ENCODE measurements at regions not wholly inside any gene's neighbourhood (a gene's known extent, or its start where the extent isn't known, plus 50 kb on each side); places are given as distances from the start of the nearest gene placed in this dataset.

DNA sequence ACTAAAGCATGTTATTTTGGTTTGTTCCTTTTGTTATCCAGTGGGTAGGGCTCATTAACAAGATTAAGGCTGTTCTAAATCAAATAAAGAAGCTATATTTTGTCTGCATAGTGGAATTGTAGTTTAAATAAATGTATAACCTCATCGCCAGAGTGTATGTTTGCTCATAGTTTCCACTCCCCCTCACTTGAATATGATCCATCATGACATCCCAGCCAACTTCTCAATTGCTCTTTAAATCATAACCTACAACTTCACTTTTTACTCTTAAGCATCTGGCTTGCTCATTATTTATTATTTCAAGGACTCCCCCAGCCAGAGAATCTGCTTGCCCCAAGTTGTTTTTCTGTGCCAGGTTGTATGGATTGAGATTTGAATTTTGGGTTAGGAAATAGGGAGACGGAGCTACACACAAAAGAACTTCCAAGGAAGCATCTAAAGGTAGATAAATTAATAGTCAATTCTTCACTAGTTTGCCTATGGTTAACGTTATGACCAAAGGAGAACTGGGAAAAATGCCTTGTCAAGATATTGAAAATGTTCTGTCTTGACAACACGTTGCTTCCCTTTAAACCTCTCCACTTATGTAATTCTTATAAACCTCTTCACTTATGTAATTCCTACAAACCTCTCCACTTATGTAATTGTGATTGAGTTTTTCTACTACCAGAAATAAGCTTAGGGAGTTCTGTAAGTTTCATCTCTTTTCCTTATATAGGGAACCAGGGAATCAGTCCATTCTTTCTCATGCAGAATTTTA, 55.4 kb upstream of the UPP2 start:
- Histone ChIP-seq H3K4me3 (replicated peaks in 1 of 2; ENCODE audit: low read depth in 1 of 2, low read length in 2 of 2) (no peak overlapping the region), H3K79me2 (ENCODE audit: insufficient read depth, low read length) (no peaks in the 10 kb centered on the region), H3K9me3 (ENCODE audit: control insufficient read depth in 1 of 2, insufficient read depth in 1 of 2, low read depth in 1 of 2, low read length in 2 of 2) (no peaks in the 10 kb centered on the region), H3K9ac (ENCODE audit: low read length) (no peak overlapping the region), H3K27ac (ENCODE audit: low read depth, low read length) (no peak overlapping the region), H3K36me3 (ENCODE audit: control insufficient read depth in 1 of 2, insufficient read depth in 2 of 2, low read length in 2 of 2) (no peaks in the 10 kb centered on the region), H3K4me1 (ENCODE audit: control insufficient read depth in 1 of 2, insufficient read depth in 2 of 2, low read length in 2 of 2) (no peaks in the 10 kb centered on the region), H3K27me3 (ENCODE audit: insufficient read depth, low read length) (no peaks in the 10 kb centered on the region), H4K20me1 (ENCODE audit: insufficient read depth) (no peaks in the 10 kb centered on the region), H3K4me2 (ENCODE audit: low read length) (no peak overlapping the region), H2AFZ (ENCODE audit: low read depth, low read length, poor library complexity, severe bottlenecking) (no peak overlapping the region), H3K9me2 (ENCODE audit: insufficient read depth) (no peaks in the 10 kb centered on the region)
- ATAC-seq (no peak), DNase-seq (ENCODE audit: low read depth, low spot score) (no peak)
- POLR2A ChIA-PET, result no interaction called here
- CTCF ChIA-PET, result interaction anchor here (0.6 to 1.1 kb wide), 2 partner anchors 693 to 708 kb away, joined by 3 read pairs; no protein-coding TSS in a partner anchor
- TF ChIP-seq TCF7L2 (IDR thresholded peaks at IDR 0.05; ENCODE audit: borderline replicate concordance, extremely low read depth, insufficient read depth, insufficient read length), result no peak
- TF ChIP-seq CEBPB (IDR thresholded peaks at IDR 0.05; ENCODE audit: low read depth), result no peak
- TF ChIP-seq EZH2 (IDR thresholded peaks at IDR 0.05), result no peak
- RAD21 ChIA-PET (ENCODE audit: low non-redundant PET in 1 of 2, low total read pairs in 2 of 2, uncharacterized antibody in 2 of 2, unreplicated experiment in 2 of 2), result no interaction called here
- no TSS peak for BruUV-seq (replicated peaks)
- intact Hi-C loops (cut with micrococcal nuclease), result no loop called here

DNA sequence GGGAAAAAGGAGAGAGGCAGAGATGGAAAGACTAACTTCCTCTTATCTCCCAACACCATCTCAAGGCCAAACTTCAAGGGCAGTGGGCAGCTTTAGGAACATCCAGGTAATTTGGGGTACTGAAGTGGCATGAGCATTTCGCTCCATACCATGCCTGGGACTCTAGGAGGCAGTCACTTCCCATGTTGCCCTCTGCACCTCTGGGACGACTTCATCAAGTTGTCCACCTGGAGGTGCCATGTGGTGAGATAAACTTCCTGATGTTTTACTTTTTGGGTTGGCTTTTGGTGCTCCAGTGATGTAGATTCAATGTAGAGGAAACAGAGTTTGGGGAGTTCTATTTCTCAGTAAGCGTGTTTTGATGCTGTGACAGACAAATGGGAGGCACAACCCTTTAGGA, 56.3 kb upstream of the UPP2 start:
- POLR2A ChIA-PET, result no interaction called here
- CTCF ChIA-PET, result interaction anchor here (1.1 kb wide), 1 partner anchor 709 kb away, joined by 3 read pairs; no protein-coding TSS in a partner anchor

More for the DNA sequence above, 56.3 kb upstream of the UPP2 start:
- H3K4me2 ChIP-seq (ENCODE audit: low read length), result no peak overlapping the region
- intact Hi-C loops (cut with micrococcal nuclease), result no loop called here
- no peaks in the 10 kb centered on the region for H3K36me3 ChIP-seq (ENCODE audit: control insufficient read depth in 1 of 2, insufficient read depth in 2 of 2, low read length in 2 of 2)
- TF ChIP-seq EZH2 (IDR thresholded peaks at IDR 0.05), result no peak
- TF ChIP-seq POLR2AphosphoS5 (IDR thresholded peaks at IDR 0.05; ENCODE audit: low read depth, low read length), result no peak
- TF ChIP-seq, protein P1, sequence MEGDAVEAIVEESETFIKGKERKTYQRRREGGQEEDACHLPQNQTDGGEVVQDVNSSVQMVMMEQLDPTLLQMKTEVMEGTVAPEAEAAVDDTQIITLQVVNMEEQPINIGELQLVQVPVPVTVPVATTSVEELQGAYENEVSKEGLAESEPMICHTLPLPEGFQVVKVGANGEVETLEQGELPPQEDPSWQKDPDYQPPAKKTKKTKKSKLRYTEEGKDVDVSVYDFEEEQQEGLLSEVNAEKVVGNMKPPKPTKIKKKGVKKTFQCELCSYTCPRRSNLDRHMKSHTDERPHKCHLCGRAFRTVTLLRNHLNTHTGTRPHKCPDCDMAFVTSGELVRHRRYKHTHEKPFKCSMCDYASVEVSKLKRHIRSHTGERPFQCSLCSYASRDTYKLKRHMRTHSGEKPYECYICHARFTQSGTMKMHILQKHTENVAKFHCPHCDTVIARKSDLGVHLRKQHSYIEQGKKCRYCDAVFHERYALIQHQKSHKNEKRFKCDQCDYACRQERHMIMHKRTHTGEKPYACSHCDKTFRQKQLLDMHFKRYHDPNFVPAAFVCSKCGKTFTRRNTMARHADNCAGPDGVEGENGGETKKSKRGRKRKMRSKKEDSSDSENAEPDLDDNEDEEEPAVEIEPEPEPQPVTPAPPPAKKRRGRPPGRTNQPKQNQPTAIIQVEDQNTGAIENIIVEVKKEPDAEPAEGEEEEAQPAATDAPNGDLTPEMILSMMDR (IDR thresholded peaks at IDR 0.05 in 2 of 3, conservative IDR thresholded peaks at IDR 0.05 in 1 of 3; ENCODE audit: borderline replicate concordance in 1 of 3, insufficient read depth in 1 of 3, low read depth in 2 of 3, low read length in 2 of 3), result peak; percentile 47 to 92 (median 58)
- TF ChIP-seq, protein P2, sequence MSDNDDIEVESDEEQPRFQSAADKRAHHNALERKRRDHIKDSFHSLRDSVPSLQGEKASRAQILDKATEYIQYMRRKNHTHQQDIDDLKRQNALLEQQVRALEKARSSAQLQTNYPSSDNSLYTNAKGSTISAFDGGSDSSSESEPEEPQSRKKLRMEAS (IDR thresholded peaks at IDR 0.05), result no peak
- no peak for TF ChIP-seq ZNF274 (IDR thresholded peaks at IDR 0.05; ENCODE audit: low read depth, low read length)
- no peak for TF ChIP-seq CBX3 (IDR thresholded peaks at IDR 0.05; ENCODE audit: low read depth)
- no peak for TF ChIP-seq SIN3A (IDR thresholded peaks at IDR 0.05; ENCODE audit: low read depth)
- TF ChIP-seq RAD21 (IDR thresholded peaks at IDR 0.05; ENCODE audit: low read depth), result peak; percentile 75
- TF ChIP-seq, protein P3, sequence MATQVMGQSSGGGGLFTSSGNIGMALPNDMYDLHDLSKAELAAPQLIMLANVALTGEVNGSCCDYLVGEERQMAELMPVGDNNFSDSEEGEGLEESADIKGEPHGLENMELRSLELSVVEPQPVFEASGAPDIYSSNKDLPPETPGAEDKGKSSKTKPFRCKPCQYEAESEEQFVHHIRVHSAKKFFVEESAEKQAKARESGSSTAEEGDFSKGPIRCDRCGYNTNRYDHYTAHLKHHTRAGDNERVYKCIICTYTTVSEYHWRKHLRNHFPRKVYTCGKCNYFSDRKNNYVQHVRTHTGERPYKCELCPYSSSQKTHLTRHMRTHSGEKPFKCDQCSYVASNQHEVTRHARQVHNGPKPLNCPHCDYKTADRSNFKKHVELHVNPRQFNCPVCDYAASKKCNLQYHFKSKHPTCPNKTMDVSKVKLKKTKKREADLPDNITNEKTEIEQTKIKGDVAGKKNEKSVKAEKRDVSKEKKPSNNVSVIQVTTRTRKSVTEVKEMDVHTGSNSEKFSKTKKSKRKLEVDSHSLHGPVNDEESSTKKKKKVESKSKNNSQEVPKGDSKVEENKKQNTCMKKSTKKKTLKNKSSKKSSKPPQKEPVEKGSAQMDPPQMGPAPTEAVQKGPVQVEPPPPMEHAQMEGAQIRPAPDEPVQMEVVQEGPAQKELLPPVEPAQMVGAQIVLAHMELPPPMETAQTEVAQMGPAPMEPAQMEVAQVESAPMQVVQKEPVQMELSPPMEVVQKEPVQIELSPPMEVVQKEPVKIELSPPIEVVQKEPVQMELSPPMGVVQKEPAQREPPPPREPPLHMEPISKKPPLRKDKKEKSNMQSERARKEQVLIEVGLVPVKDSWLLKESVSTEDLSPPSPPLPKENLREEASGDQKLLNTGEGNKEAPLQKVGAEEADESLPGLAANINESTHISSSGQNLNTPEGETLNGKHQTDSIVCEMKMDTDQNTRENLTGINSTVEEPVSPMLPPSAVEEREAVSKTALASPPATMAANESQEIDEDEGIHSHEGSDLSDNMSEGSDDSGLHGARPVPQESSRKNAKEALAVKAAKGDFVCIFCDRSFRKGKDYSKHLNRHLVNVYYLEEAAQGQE (IDR thresholded peaks at IDR 0.05; ENCODE audit: low read depth), result no peak
- no peak overlapping the region for H3K4me3 ChIP-seq (replicated peaks in 1 of 2; ENCODE audit: low read depth in 1 of 2, low read length in 2 of 2)
- BruUV-seq (replicated peaks), result no TSS peak
- no peak overlapping the region for H3K27ac ChIP-seq (ENCODE audit: low read depth, low read length)
- ATAC-seq (peak; percentile 86), DNase-seq (ENCODE audit: low read depth, low spot score) (peak; percentile 15)
- no peaks in the 10 kb centered on the region for H3K9me3 ChIP-seq (ENCODE audit: control insufficient read depth in 1 of 2, insufficient read depth in 1 of 2, low read depth in 1 of 2, low read length in 2 of 2)
- H3K4me1 ChIP-seq (ENCODE audit: control insufficient read depth in 1 of 2, insufficient read depth in 2 of 2, low read length in 2 of 2), result no peaks in the 10 kb centered on the region
- H3K9ac ChIP-seq (ENCODE audit: low read length), result no peak overlapping the region
- no peak overlapping the region for H2AFZ ChIP-seq (ENCODE audit: low read depth, low read length, poor library complexity, severe bottlenecking)
- H3K9me2 ChIP-seq (ENCODE audit: insufficient read depth), result no peaks in the 10 kb centered on the region
- H3K79me2 ChIP-seq (ENCODE audit: insufficient read depth, low read length), result no peaks in the 10 kb centered on the region
- RAD21 ChIA-PET (ENCODE audit: low non-redundant PET in 1 of 2, low total read pairs in 2 of 2, uncharacterized antibody in 2 of 2, unreplicated experiment in 2 of 2), result no interaction called here
- H3K27me3 ChIP-seq (ENCODE audit: insufficient read depth, low read length), result no peaks in the 10 kb centered on the region
- H4K20me1 ChIP-seq (ENCODE audit: insufficient read depth), result no peaks in the 10 kb centered on the region
